ENCODE measurements at regions not wholly inside any gene's neighbourhood (a gene's known extent, or its start where the extent isn't known, plus 50 kb on each side); places are given as distances from the start of the nearest gene placed in this dataset.

GRCh38 chr5:88956416-88956815 lies 73.4 kb upstream of the MEF2C start:
- in situ Hi-C loops (cut with MboI; ENCODE audit: low pct_ligation_motif_present in 1 of 4, low pct_unique_long_range_greater_than_20kb in 1 of 4, low sequenced_read_pairs in 3 of 4) = no loop called here
- H3K4me3 ChIP-seq = no peak overlapping the region
- no peaks in the 10 kb centered on the region for H3K36me3 ChIP-seq
- H3K27ac ChIP-seq = no peak overlapping the region
- no peaks in the 10 kb centered on the region for H3K9me3 ChIP-seq
- H3K4me1 ChIP-seq = peaks cover 0 to 8% (median 0%) of the 10 kb centered on the region in 4 donors
- DNase-seq = no peak
- no peak for TF ChIP-seq POLR2A (IDR thresholded peaks at IDR 0.05)
- H3K27me3 ChIP-seq = no peaks in the 10 kb centered on the region
- WGBS, 2 donors (ENCODE audit: low coverage in 1 of 2) = 87 to 94% methylated on average over 2 of the region's 2 CpGs
- intact Hi-C loops (cut with DNase I; ENCODE audit: low total_unique reads) = no loop called here

DNA sequence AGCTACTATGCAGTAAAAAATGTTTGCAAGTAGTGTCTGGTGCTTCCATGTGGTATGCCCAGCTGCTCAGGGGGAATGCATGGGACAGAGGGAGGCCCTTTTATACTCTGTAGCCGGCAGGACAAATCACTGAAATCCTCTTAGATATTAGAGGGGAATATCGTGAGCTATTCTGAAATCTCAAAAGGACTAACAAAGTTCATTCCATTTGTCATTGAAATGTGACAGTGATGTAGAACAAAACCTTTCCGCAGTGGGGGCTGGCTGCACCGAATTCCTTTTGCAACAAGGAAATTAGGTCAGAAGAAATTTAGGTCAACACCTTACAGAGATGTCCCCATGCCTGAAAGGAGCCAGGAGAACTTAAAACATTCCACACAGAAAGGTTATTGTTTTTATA lies 72.4 kb upstream of the MEF2C start:
- no peaks in the 10 kb centered on the region for H3K36me3 ChIP-seq
- H3K27me3 ChIP-seq = no peaks in the 10 kb centered on the region
- in situ Hi-C loops (cut with MboI; ENCODE audit: low pct_ligation_motif_present in 1 of 4, low pct_unique_long_range_greater_than_20kb in 1 of 4, low sequenced_read_pairs in 3 of 4) = no loop called here
- H3K9me3 ChIP-seq = no peaks in the 10 kb centered on the region
- WGBS, 2 donors (ENCODE audit: low coverage in 1 of 2) = 72 to 78% methylated on average over 4 of the region's 4 CpGs
- intact Hi-C loops (cut with DNase I; ENCODE audit: low total_unique reads) = no loop called here
- H3K4me3 ChIP-seq = no peak overlapping the region
- peaks cover 0 to 8% (median 0%) of the 10 kb centered on the region in 4 donors for H3K4me1 ChIP-seq
- no peak for TF ChIP-seq EP300 (IDR thresholded peaks at IDR 0.05; ENCODE audit: low read depth)
- TF ChIP-seq CTCF (IDR thresholded peaks at IDR 0.05) = no peak
- no peak for TF ChIP-seq POLR2A (IDR thresholded peaks at IDR 0.05)
- no peak for TF ChIP-seq POLR2AphosphoS5 (IDR thresholded peaks at IDR 0.05)
- DNase-seq = no peak
- no peak overlapping the region for H3K27ac ChIP-seq

DNA sequence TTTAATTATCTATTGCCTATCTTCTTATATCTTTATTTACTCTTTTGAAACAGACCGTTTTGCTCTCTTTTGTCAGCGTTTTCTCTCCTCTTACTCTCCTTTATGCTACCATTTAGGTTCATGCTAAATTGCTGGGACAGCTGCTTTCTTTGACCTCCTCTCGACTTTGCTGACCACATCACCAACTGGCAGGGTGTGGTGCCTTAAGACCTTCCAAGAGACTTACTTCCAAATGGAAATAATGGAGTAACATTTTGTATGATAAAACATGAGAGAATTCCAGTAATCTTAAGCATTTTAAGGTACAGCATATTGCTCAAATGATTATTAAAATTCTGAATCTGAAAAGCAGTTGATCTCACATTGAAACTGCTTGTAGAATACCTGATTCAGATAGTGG lies 71.5 kb upstream of the MEF2C start:
- 80 to 88% methylated on average over 1 to 3 of the region's 3 CpGs for WGBS, 2 donors (ENCODE audit: low coverage in 1 of 2)

GRCh38 chr5:88952996-88953643 lies 70.1 kb upstream of the MEF2C start:
- Histone ChIP-seq H3K27ac (peak overlapping the region in 1 of 4 donors; percentile 31), H3K36me3 (no peaks in the 10 kb centered on the region), H3K9me3 (no peaks in the 10 kb centered on the region), H3K4me1 (peaks cover 0 to 8% (median 0%) of the 10 kb centered on the region in 4 donors), H3K27me3 (no peaks in the 10 kb centered on the region), H3K4me3 (no peak overlapping the region)
- in situ Hi-C loops (cut with MboI; ENCODE audit: low pct_ligation_motif_present in 1 of 4, low pct_unique_long_range_greater_than_20kb in 1 of 4, low sequenced_read_pairs in 3 of 4) (no loop called here), intact Hi-C loops (cut with DNase I; ENCODE audit: low total_unique reads) (no loop called here)
- DNase-seq = no peak
- TF ChIP-seq CTCF (IDR thresholded peaks at IDR 0.05) = no peak
- TF ChIP-seq EP300 (IDR thresholded peaks at IDR 0.05; ENCODE audit: low read depth) = no peak
- TF ChIP-seq POLR2AphosphoS5 (IDR thresholded peaks at IDR 0.05) = no peak
- no peak for TF ChIP-seq POLR2A (IDR thresholded peaks at IDR 0.05)
- WGBS, 2 donors (ENCODE audit: low coverage in 1 of 2) = 73 to 78% methylated on average over 2 to 5 of the region's 5 CpGs

More for the DNA sequence above, 71.5 kb upstream of the MEF2C start:
- Histone ChIP-seq H3K4me1 (peaks cover 0 to 8% (median 0%) of the 10 kb centered on the region in 4 donors), H3K9me3 (no peaks in the 10 kb centered on the region), H3K27me3 (no peaks in the 10 kb centered on the region), H3K27ac (no peak overlapping the region), H3K36me3 (no peaks in the 10 kb centered on the region), H3K4me3 (no peak overlapping the region)
- in situ Hi-C loops (cut with MboI; ENCODE audit: low pct_ligation_motif_present in 1 of 4, low pct_unique_long_range_greater_than_20kb in 1 of 4, low sequenced_read_pairs in 3 of 4) = no loop called here
- TF ChIP-seq POLR2A (IDR thresholded peaks at IDR 0.05) = no peak
- no peak for TF ChIP-seq CTCF (IDR thresholded peaks at IDR 0.05)
- no peak for TF ChIP-seq EP300 (IDR thresholded peaks at IDR 0.05; ENCODE audit: low read depth)
- no peak for TF ChIP-seq POLR2AphosphoS5 (IDR thresholded peaks at IDR 0.05)
- DNase-seq = no peak
- intact Hi-C loops (cut with DNase I; ENCODE audit: low total_unique reads) = no loop called here

GRCh38 chr5:88952344-88952743 lies 69.4 kb upstream of the MEF2C start:
- 37 to 41% methylated on average over 2 of the region's 2 CpGs for WGBS, 2 donors (ENCODE audit: low coverage in 1 of 2)
- Histone ChIP-seq H3K9me3 (no peaks in the 10 kb centered on the region), H3K36me3 (no peaks in the 10 kb centered on the region), H3K27me3 (no peaks in the 10 kb centered on the region), H3K4me1 (peaks cover 0 to 8% (median 0%) of the 10 kb centered on the region in 4 donors), H3K4me3 (no peak overlapping the region), H3K27ac (peak overlapping the region in 3 of 4 donors; percentile 10 to 31 (median 14))
- in situ Hi-C loops (cut with MboI; ENCODE audit: low pct_ligation_motif_present in 1 of 4, low pct_unique_long_range_greater_than_20kb in 1 of 4, low sequenced_read_pairs in 3 of 4) (no loop called here), intact Hi-C loops (cut with DNase I; ENCODE audit: low total_unique reads) (no loop called here)
- no peak for DNase-seq
- no peak for TF ChIP-seq POLR2A (IDR thresholded peaks at IDR 0.05)
- TF ChIP-seq POLR2AphosphoS5 (IDR thresholded peaks at IDR 0.05) = peak in 2 of 3 donors; percentile 20 to 23
